ENCODE measurements at regions not wholly inside any gene's neighbourhood (a gene's known extent, or its start where the extent isn't known, plus 50 kb on each side); places are given as distances from the start of the nearest gene placed in this dataset.

- Histone ChIP-seq H3K4me3 (no peak overlapping the region), H3K27ac (no peak overlapping the region), H3K27me3 (no peaks in the 10 kb centered on the region), H3K36me3 (no peaks in the 10 kb centered on the region), H3K4me1 (no peaks in the 10 kb centered on the region), H3K9me3 (no peaks in the 10 kb centered on the region)
- TF ChIP-seq POLR2A (IDR thresholded peaks at IDR 0.05) (no peak), POLR2AphosphoS5 (IDR thresholded peaks at IDR 0.05; ENCODE audit: insufficient read depth in 1 of 2, low read depth in 1 of 2) (no peak), CTCF (IDR thresholded peaks at IDR 0.05) (no peak)
- DNase-seq (ENCODE audit: extremely low spot score in 2 of 2): no peak
- intact Hi-C loops (cut with DNase I): no loop called here
Observed at GRCh38 chr14:29042551-29042950, 276.0 kb downstream of the FOXG1 start.

- intact Hi-C loops (cut with DNase I): no loop called here
- Histone ChIP-seq H3K4me3 (no peak overlapping the region), H3K27me3 (no peaks in the 10 kb centered on the region), H3K9me3 (no peaks in the 10 kb centered on the region), H3K27ac (no peak overlapping the region), H3K4me1 (no peaks in the 10 kb centered on the region), H3K36me3 (no peaks in the 10 kb centered on the region)
- no peak for TF ChIP-seq POLR2AphosphoS5 (IDR thresholded peaks at IDR 0.05; ENCODE audit: insufficient read depth in 1 of 2, low read depth in 1 of 2)
- no peak for TF ChIP-seq CTCF (IDR thresholded peaks at IDR 0.05)
- no peak for TF ChIP-seq POLR2A (IDR thresholded peaks at IDR 0.05)
- DNase-seq (ENCODE audit: extremely low spot score in 2 of 2): no peak
Observed at GRCh38 chr14:29043737-29044136, 277.1 kb downstream of the FOXG1 start.

- no peaks in the 10 kb centered on the region for H3K4me1 ChIP-seq
- H3K27me3 ChIP-seq: no peaks in the 10 kb centered on the region
- TF ChIP-seq POLR2A (IDR thresholded peaks at IDR 0.05) (no peak), POLR2AphosphoS5 (IDR thresholded peaks at IDR 0.05; ENCODE audit: insufficient read depth in 1 of 2, low read depth in 1 of 2) (no peak), CTCF (IDR thresholded peaks at IDR 0.05) (no peak)
- intact Hi-C loops (cut with DNase I): no loop called here
- H3K4me3 ChIP-seq: no peak overlapping the region
- H3K36me3 ChIP-seq: no peaks in the 10 kb centered on the region
- H3K9me3 ChIP-seq: no peaks in the 10 kb centered on the region
- DNase-seq (ENCODE audit: extremely low spot score in 2 of 2): no peak
- H3K27ac ChIP-seq: no peak overlapping the region
Observed at GRCh38 chr14:29045237-29045636, 278.6 kb downstream of the FOXG1 start.

- no peak overlapping the region for H3K27ac ChIP-seq
- DNase-seq (ENCODE audit: extremely low spot score in 2 of 2): no peak
- H3K9me3 ChIP-seq: no peaks in the 10 kb centered on the region
- H3K4me1 ChIP-seq: no peaks in the 10 kb centered on the region
- TF ChIP-seq POLR2A (IDR thresholded peaks at IDR 0.05) (no peak), POLR2AphosphoS5 (IDR thresholded peaks at IDR 0.05; ENCODE audit: insufficient read depth in 1 of 2, low read depth in 1 of 2) (no peak), CTCF (IDR thresholded peaks at IDR 0.05) (no peak)
- no peak overlapping the region for H3K4me3 ChIP-seq
- no peaks in the 10 kb centered on the region for H3K27me3 ChIP-seq
- H3K36me3 ChIP-seq: no peaks in the 10 kb centered on the region
- intact Hi-C loops (cut with DNase I): no loop called here
Observed at GRCh38 chr14:29054119-29054518, 287.5 kb downstream of the FOXG1 start.

GRCh38 chr14:29056041-29056566 is 289.5 kb downstream of the FOXG1 start:
- Histone ChIP-seq H3K27ac (no peak overlapping the region), H3K36me3 (no peaks in the 10 kb centered on the region), H3K4me1 (no peaks in the 10 kb centered on the region), H3K9me3 (no peaks in the 10 kb centered on the region), H3K27me3 (no peaks in the 10 kb centered on the region), H3K4me3 (no peak overlapping the region)
- DNase-seq (ENCODE audit: extremely low spot score in 2 of 2): no peak
- TF ChIP-seq POLR2A (IDR thresholded peaks at IDR 0.05) (no peak), POLR2AphosphoS5 (IDR thresholded peaks at IDR 0.05; ENCODE audit: insufficient read depth in 1 of 2, low read depth in 1 of 2) (no peak), CTCF (IDR thresholded peaks at IDR 0.05) (no peak)
- intact Hi-C loops (cut with DNase I): no loop called here
